Fibroblast of lung (primary cell): ENCODE measurements at regions not wholly inside any gene's neighbourhood (a gene's known extent, or its start where the extent isn't known, plus 50 kb on each side); places are given as distances from the start of the nearest gene placed in this dataset.

ENCODE experiments used
- DNase-seq, 2 donors: peaks; one replicate each; pipeline versions ENCODE4 v3.0.0 to v3.0.0-alpha.2; 2010; ENCODE audit warnings: low read depth in 2 of 2
- H2AFZ ChIP-seq: 2 replicates; pipeline ENCODE4 v1.5.1; 2012; ENCODE audit warnings: low read length, control low read depth, inconsistent platforms
- H3K27ac ChIP-seq: 2 replicates; pipeline ENCODE4 v1.5.1; 2011; ENCODE audit warnings: low read length, control low read depth; ENCODE audit not compliant: insufficient read depth
- H3K27me3 ChIP-seq: 2 replicates; pipeline ENCODE4 v1.5.1; 2011; ENCODE audit warnings: mild to moderate bottlenecking, low read length; ENCODE audit not compliant: control insufficient read depth, insufficient read depth
- H3K36me3 ChIP-seq: 2 replicates; pipeline ENCODE4 v1.5.1; 2011; ENCODE audit warnings: low read length; ENCODE audit not compliant: control insufficient read depth, insufficient read depth
- H3K4me1 ChIP-seq: 2 replicates; pipeline ENCODE4 v1.5.1; 2011; ENCODE audit warnings: low read length; ENCODE audit not compliant: control insufficient read depth, insufficient read depth; ENCODE audit errors: extremely low read depth
- H3K4me2 ChIP-seq: 2 replicates; pipeline ENCODE4 v1.5.1; 2011; ENCODE audit warnings: low read length, control low read depth; ENCODE audit not compliant: insufficient read depth; ENCODE audit errors: extremely low read depth
- H3K4me3 ChIP-seq, 4 experiments: fragments of 200-600 bp in 1 of 4; sonication (generic) in 1 of 4; replicated peaks in 1 of 4; 2 replicates each; pipeline ENCODE4 v1.5.1; 2011 to 2016; ENCODE audit warnings: low read length in 4 of 4, low read depth in 3 of 4, mild to moderate bottlenecking in 3 of 4, control low read depth in 2 of 4, inconsistent platforms in 1 of 4, mixed read lengths in 1 of 4; ENCODE audit not compliant: insufficient read depth in 1 of 4; ENCODE audit errors: control extremely low read depth in 1 of 4
- H3K79me2 ChIP-seq: 2 replicates; pipeline ENCODE4 v1.5.1; 2012; ENCODE audit warnings: mild to moderate bottlenecking, low read length, inconsistent platforms; ENCODE audit not compliant: control insufficient read depth, insufficient read depth
- H3K9ac ChIP-seq: 2 replicates; pipeline ENCODE4 v1.5.1; 2011; ENCODE audit warnings: mild to moderate bottlenecking, low read length, control low read depth; ENCODE audit not compliant: insufficient read depth
- H3K9me3 ChIP-seq: 2 replicates; pipeline ENCODE4 v1.5.1; 2012; ENCODE audit warnings: low read depth, low read length; ENCODE audit not compliant: control insufficient read depth, insufficient read depth
- H4K20me1 ChIP-seq: 2 replicates; pipeline ENCODE4 v1.5.1; 2011; ENCODE audit warnings: low read length; ENCODE audit not compliant: control insufficient read depth, insufficient read depth; ENCODE audit errors: extremely low read depth
- CTCF ChIP-seq, 2 donors: IDR thresholded peaks in 1 of 2; conservative IDR thresholded peaks in 1 of 2; 1 replicate in 1 of 2; 2 replicates in 1 of 2; pipeline ENCODE4 v1.5.1; 2011 to 2012; ENCODE audit warnings: low read length in 2 of 2, control low read depth in 1 of 2, inconsistent platforms in 1 of 2, low read depth in 1 of 2, mild to moderate bottlenecking in 1 of 2
- EZH2 ChIP-seq: IDR thresholded peaks from 2 replicates; pipeline ENCODE4 v1.5.1; 2012; ENCODE audit warnings: low read length, control low read depth, mild to moderate bottlenecking; ENCODE audit errors: missing control alignments

- H3K9ac ChIP-seq: no peak overlapping the region
- H2AFZ ChIP-seq: no peak overlapping the region
- no peaks in the 10 kb centered on the region for H3K27me3 ChIP-seq
- no peak overlapping the region for H3K27ac ChIP-seq
- no peak overlapping the region for H3K4me3 ChIP-seq
- H3K79me2 ChIP-seq: no peaks in the 10 kb centered on the region
- H3K36me3 ChIP-seq: no peaks in the 10 kb centered on the region
- H3K4me1 ChIP-seq: peaks cover 8% of the 10 kb centered on the region
- DNase-seq: peak; percentile 48 to 81
- no peaks in the 10 kb centered on the region for H3K9me3 ChIP-seq
- no peaks in the 10 kb centered on the region for H4K20me1 ChIP-seq
- TF ChIP-seq CTCF (conservative IDR thresholded peaks at IDR 0.05 in 1 of 2, IDR thresholded peaks at IDR 0.05 in 1 of 2; ENCODE audit: low read depth in 1 of 2, low read length in 2 of 2): no peak
- no peak for TF ChIP-seq EZH2
- no peak overlapping the region for H3K4me2 ChIP-seq
These were observed 973.2 kb upstream of the SLC35B3 start for GRCh38 chr6:9408402-9409117.

- DNase-seq: peak in 1 of 2 donors; percentile 41
- no peaks in the 10 kb centered on the region for H4K20me1 ChIP-seq
- no peak overlapping the region for H3K4me2 ChIP-seq
- no peak overlapping the region for H2AFZ ChIP-seq
- H3K27ac ChIP-seq: no peak overlapping the region
- no peak overlapping the region for H3K9ac ChIP-seq
- peaks cover 8% of the 10 kb centered on the region for H3K4me1 ChIP-seq
- H3K36me3 ChIP-seq: no peaks in the 10 kb centered on the region
- no peaks in the 10 kb centered on the region for H3K27me3 ChIP-seq
- H3K9me3 ChIP-seq: no peaks in the 10 kb centered on the region
- TF ChIP-seq CTCF (conservative IDR thresholded peaks at IDR 0.05 in 1 of 2, IDR thresholded peaks at IDR 0.05 in 1 of 2; ENCODE audit: low read depth in 1 of 2, low read length in 2 of 2): no peak
- TF ChIP-seq EZH2: no peak
- no peak overlapping the region for H3K4me3 ChIP-seq
- no peaks in the 10 kb centered on the region for H3K79me2 ChIP-seq
These were observed 970.5 kb upstream of the SLC35B3 start for GRCh38 chr6:9405825-9406224.

GRCh38 chr6:9405369-9405768, 970.0 kb upstream of the SLC35B3 start:
- TF ChIP-seq CTCF (conservative IDR thresholded peaks at IDR 0.05 in 1 of 2, IDR thresholded peaks at IDR 0.05 in 1 of 2; ENCODE audit: low read depth in 1 of 2, low read length in 2 of 2) (no peak), EZH2 (no peak)
- Histone ChIP-seq H3K4me3 (no peak overlapping the region), H3K4me1 (peaks cover 8% of the 10 kb centered on the region), H4K20me1 (no peaks in the 10 kb centered on the region), H3K79me2 (no peaks in the 10 kb centered on the region), H3K36me3 (no peaks in the 10 kb centered on the region), H3K9me3 (no peaks in the 10 kb centered on the region), H3K4me2 (no peak overlapping the region), H3K9ac (no peak overlapping the region), H2AFZ (no peak overlapping the region), H3K27ac (no peak overlapping the region), H3K27me3 (no peaks in the 10 kb centered on the region)
- peak; percentile 70 to 93 for DNase-seq
